GM18873 (cell line): ENCODE measurements at regions not wholly inside any gene's neighbourhood (a gene's known extent, or its start where the extent isn't known, plus 50 kb on each side); places are given as distances from the start of the nearest gene placed in this dataset.
"Not testable (repeated sequence)": the region's sequence is repeated elsewhere in the genome, so short reads cannot be mapped to it uniquely, and the experiment has no call there.

ENCODE experiments used
- ATAC-seq: cut with Tn5 transposase; IDR thresholded peaks from one replicate; pipeline ENCODE4 v1.9.1; 2021; ENCODE audit warnings: mild to moderate bottlenecking, moderate library complexity, moderate number of reproducible peaks; ENCODE audit not compliant: unreplicated experiment, low FRiP score

DNA sequence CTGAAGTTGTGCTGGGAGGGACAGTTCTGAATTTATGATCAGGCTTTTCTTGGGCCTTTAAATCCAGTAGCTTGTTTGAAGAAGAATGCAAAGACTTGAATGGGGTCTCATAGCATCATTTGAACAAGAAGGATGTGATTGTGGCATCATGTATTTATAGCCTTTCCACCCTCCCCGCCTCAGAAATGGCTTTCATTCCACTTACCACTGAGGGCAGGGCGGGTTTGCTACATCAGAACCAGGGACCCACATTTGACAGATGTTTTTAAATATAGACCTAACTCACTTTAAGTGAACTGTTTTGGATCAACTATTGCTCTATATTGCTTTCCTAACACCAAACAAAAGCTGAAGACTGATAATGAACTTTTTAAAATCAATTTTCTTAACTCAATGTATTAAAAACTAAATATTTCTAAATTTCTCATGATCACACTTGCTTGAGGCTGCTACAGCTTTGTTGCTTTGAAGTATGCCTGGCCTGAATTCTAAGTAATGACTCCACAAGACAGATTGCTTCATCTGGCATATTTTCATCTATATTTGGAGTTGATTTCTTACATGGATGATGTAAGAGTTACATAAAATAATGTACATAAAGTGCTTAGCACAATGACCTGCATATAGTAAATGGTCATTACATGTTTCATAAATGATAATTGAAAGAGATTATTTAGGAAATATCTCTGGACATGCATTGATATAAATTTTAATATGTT lies 1552.9 kb upstream of the SLC39A10 start:
- peak; percentile 5 for ATAC-seq

DNA sequence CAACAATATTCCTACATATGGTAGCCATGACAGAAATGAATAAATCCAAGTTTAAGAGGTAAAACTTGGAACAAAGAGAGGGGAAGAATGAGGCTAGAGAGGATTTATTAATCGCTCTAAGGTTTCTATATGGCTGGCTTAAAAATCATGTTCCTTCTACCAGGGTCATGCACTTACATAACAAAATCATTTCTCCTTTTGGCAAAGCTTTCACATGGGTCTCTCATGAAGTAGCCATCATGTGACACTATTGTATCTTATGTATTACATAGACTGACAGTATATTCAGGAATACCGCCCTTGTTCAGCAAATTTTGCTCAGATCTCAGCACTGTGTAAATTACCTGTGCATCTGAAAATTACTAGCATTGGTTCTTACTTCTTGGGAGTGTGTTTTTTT lies 1554.5 kb upstream of the SLC39A10 start:
- no peak for ATAC-seq

DNA sequence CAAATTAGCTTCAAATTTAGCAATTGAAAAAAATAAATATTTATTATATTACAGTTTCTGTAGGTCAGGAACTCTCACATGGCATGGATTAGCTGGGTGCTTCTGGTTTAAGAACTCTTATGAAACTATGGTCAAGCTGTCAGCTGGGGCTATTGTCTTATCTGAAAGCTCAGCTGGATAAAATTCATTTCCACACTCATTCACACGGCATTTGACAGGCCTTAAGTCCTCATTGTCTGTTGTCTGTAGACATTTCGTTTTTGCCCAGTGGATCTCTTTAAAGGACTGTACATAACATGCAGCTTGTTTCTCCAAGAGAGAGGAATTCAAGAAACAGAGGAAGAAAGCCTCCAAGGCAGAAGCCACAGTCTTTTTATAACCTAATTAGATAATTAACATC lies 1556.8 kb upstream of the SLC39A10 start:
- ATAC-seq, result no peak

DNA sequence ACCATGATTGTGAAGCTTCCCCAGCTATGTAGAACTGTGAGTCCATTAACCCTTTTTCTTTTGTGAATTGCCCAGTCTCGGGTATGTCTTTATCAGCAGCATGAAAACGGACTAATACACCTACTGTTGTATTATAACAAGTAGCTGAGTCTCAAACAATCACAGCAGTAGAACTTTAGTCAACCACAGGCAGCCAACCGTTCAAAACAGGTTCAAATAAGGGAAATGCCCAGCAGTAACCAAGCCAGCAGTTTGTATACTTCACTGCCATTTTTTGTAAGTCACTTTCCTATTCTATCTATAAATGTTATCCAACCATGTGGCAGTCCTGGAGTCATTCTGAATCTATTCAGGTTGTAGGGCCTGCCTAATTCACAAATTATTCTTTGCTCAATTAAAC lies 1560.6 kb upstream of the SLC39A10 start:
- ATAC-seq, result no peak

DNA sequence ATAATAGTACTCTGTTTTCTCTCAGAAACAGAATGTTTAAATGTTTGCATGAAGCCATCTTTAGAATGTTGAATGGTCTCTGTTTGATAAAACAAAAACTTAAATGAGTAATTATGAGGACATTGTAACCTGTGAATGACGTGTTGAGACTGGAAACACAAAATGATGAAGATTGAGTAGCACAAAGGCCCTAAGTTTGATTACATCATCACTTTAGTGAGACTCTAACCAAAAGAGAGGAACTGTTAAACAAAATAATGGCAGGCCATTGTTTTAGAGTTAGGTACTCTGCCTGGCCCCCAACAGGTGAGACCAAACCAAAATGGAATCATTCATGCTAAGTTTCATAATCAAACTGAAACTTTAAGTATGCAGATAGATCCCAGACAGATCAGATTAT lies 1561.7 kb upstream of the SLC39A10 start:
- no peak for ATAC-seq

DNA sequence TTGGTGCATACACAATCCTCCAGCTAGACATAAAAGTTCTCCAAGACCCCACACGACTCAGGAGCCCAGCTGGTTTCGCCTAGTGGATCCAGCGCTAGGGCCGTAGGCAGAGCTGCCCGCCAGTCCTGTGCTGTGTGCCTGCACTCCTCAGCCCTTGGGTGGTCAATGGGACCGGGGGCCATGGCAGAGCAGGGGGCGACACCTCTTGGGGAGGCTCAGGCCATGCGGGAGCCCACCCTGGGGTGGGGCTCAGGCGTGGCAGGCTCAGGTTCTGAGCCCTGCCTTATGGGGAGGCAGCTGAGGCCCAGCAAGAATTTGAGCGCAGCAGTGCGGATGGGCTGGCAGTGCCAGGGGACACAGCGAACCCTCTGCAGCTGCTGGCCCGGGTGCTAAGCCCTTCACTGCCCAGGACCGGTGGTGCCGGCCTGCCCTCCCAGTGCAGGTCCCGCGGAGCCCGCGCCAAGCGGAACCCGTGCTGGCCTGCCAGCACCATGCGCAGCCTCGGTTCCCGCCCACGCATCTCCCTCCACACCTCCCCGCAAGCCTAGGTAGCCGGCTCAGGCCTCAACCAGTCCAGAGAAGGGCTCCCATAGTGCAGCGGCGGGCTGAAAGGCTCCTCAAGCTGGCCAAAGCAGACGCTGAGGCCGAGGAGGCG lies 1566.6 kb upstream of the SLC39A10 start:
- ATAC-seq, result no peak

DNA sequence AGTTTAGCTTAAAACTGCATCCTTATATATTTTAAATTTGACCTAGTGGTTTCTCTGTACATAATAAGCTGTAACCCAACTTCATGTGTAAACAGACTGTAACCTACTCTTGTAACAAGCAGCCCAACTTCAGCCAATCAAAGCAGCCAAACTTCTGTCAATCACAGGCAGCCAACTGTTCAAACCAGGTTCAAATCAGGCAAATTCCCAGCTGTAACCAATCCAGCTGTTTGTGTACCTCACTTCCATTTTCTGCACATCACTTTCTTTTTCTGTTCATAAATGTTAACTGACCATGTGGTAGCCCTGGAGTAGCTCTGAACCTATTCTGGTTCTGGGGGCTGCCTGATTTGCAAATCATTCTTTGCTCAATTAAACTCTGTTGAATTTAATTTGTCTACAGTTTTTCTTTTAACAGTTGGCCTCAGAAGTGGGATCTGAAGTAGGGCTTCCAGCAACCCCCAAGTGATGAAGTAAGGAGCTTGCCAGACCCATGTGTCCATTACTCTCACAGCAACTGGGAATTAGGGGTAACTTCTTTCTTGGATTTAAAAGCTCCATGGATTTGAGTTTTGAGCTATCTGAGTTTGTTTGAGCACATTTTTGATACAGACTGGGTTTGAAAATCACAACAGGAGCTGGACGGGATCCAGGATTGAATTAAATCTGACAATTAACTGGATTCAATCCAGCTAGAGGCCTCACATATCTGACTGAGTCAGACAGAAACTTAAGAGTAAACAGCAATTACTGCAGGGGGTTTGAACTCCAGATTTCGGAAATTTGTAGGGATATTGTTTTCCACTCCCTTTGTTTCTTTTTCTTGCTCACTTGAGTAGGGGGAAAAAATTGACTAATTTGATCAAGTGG lies 1569.7 kb upstream of the SLC39A10 start:
- ATAC-seq, result no peak

DNA sequence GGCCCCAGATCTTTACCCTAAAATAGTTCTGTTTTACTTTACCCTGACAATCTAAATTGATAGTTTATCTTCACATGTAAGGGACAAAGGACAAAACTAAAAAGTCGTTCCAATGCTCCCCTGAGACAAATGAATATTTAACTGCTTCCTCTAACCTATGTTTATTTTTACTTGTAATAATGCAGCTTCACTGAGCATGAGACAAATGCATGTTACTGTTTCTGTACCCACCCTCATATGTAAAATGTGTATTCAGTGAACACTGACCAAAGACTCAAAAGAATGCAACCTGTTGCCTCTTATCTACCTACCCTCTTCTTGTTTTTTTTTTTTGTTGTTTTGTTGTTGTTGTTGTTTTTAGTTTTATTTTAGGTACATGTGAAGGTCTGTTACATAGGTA lies 1570.9 kb upstream of the SLC39A10 start:
- ATAC-seq, result no peak

DNA sequence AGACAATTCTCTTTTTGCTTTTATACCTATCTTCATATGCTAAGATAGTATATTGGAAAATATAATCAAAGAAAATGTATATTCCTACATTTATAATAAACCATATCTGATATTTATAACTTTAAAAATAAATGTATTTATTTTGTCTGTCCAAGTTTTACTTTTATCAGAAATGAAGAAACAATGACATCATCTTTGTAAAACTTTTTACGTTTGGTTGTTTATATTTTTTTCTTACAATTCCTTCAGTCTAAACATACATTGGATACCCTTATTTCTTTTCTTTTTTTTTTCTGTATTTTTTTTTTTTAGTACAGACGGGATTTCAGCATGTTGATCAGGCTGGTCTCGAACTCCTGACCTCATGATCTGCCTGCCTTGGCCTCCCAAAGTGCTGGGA lies 1577.0 kb upstream of the SLC39A10 start:
- no peak for ATAC-seq

DNA sequence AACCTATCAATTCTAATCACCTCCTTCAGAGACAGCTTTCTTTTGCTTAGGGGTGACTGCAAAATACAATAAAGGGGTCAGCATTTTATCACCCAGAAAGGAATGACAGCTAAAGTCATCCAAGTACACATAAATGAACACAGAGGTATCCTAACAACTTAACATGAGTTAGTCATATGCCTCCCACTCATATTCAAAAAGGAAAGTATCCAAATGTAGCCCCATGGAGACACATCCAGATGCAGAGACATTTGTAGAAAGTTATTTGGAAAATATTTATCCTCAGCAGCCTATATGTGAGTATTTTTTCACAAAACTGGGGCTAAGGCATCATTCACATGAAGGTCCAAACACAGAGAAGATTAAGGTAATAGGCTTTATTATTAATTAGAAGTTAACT lies 1579.7 kb upstream of the SLC39A10 start:
- no peak for ATAC-seq

DNA sequence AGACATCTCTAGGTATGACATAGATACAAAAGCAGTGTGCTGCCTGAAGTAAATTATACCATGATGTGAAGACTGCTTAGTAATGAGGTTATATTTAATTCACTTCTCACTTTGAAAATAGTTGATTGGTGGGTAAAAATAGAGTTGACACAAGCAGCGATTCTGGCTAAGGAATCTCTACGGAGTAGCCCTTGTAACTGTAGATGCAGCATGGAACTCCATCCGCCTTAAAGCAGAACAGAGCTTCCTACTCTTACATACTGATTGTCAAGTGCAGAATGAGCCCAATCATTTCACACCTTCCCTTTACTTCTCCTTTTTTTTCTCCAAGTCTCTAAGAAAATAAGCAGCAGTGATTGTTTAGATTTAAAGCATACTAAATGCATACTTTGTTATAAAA lies 1594.6 kb upstream of the SLC39A10 start:
- ATAC-seq, result no peak

DNA sequence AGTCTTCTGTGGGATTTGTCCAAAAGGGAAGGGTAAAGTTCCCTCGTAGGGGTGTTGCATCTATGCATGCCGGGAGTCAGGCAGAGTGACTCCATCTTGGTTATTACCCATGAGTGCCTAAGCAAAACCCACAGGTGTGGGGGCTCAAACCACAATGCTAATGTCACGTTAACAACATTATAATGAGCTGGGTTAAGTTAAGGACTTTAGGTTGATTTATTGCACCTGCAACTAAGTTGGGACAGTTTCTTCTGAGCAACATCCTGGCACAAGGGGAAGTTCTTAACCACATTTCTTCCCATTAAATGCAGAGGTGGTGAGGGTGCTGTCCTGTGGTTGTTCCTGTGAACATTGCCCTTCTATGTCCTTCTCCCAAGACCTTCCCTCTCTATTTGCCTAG lies 1596.8 kb upstream of the SLC39A10 start:
- no peak for ATAC-seq

DNA sequence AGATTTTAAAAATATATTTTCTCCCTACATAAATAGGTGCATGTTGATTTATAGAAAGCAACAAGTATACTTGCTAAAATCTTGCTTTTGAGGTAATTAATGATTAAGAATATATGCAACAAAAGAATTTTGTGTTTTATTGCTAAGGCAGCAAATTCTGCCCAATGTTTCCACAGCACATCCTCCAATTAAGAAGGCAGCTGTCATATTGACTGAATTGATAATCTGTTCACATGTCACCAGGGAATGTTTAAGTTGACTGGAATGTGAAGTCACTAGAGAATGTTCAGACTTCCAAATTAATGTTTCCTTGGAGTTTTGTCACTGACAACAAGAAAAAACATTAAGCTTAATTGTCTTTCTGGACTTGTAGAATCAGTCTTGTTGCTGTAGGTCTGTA lies 1602.7 kb upstream of the SLC39A10 start:
- ATAC-seq, result no peak

DNA sequence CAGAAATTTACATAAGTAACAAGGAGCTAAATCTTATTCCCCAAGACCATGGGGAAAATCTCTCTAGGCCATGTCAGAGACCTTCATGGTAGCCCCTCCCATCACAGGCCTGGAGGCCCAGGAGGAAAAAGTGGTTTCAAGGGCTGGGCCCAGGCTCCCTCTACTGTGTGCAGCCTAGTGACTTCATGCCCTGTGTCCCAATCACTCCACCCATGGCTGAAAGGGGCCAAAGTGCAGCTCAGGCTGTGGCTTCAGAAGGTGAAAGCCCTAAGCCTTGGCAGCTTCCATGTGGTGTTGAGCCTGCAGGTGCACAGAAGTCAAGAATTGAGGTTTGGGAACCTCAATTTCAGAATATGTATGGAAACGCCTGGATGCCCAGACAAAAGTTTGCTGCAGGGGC lies 1612.7 kb upstream of the SLC39A10 start:
- no peak for ATAC-seq

DNA sequence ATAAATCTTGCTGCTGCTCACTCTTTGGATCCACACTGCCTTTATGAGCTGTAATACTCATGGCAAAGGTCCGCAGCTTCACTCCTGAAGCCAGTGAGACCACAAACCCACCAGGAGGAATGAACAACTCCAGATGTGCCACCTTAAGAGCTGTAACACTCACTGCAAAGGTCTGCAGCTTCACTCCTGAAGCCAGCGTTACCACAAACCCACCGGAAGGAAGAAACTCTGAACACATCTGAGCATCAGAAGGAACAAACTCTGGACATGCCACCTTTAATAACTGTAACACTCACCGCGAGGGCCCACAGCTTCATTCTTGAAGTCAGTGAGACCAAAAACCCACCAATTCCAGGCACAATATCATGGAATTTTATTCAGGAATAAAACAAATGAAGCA lies 1635.9 kb upstream of the SLC39A10 start:
- ATAC-seq, result not testable (repeated sequence)

DNA sequence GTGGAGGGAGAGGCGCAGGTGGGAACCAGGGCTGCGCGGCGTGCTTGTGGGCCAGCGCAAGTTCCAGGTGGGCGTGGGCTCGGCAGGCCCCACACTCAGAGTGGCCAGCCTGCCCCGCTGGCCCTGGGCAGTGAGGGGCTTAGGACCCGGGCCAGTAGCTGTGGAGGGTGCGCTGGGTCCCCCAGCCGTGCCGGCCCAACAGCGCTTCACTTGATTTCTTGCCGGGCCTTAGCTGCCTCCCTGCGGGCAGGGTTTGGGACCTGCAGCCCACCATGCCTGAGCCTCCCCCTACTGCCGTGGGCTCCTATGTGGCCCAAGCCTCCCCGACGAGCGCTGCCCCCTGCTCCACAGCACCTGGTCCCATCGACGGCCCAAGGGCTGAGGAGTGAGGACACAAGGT lies 1636.9 kb upstream of the SLC39A10 start:
- ATAC-seq, result no peak

DNA sequence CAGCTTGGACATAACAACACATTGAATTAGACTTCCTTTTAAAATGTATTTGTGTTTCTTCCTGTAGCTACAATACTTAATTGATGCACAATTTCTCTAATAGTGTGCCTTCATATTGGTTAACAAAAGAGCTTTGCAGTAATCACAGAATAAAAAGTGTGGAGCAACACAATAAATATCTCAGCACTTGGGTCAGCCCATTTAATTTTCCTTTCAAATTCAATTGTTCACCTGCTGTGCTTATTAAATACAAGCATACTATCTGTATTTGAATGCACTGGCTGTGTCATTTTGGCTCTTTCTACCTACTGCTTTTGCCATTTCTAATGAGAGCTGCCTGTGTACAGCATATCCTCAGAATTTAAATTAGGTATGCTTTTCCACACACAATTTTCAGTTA lies 1641.3 kb upstream of the SLC39A10 start:
- no peak for ATAC-seq

DNA sequence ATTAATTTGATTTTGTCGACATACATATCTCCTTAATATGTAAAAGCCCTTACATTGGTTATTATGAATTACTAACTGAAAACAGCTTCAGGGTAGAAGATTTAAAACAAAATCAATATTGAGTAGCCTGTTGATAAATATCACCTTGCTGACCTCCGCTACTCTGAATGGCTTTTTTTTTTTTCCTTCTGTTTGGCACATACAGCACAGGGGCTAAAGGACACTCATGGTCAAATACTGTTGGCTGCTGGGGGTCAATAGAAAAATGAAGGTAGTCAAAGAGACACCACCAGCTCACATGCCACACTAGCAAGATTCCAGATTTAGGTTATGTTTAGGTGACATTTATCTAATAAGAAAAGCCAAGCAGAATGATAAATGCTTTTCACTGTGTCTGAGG lies 1642.4 kb upstream of the SLC39A10 start:
- no peak for ATAC-seq

DNA sequence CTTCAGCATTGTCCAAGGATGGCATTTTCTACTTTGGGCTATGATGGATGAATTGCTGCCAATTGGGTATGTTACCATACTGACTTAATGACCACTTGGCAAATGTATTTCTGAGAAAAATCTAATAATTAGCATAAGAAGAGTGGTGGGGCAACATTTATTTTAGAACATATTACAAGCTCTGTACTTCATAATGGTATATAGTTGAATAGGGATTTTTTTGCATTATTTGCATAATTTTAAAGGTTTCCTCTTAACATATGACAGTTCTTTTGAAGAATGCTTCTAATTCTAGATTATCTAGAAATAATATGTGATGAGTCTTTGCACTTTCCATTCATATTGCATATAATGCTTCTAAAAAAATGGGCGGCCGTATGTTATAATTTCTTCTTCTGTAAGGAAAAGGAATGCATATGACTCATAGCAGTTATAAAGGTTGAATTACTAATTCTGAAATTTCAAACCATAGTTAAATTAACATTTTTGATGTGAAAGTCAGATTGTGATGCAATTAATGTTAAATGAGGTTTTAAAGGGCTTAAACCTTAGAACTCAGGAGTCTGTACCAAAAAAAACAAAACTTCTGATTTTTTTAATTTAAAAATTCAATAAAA lies 1652.3 kb upstream of the SLC39A10 start:
- ATAC-seq, result no peak

DNA sequence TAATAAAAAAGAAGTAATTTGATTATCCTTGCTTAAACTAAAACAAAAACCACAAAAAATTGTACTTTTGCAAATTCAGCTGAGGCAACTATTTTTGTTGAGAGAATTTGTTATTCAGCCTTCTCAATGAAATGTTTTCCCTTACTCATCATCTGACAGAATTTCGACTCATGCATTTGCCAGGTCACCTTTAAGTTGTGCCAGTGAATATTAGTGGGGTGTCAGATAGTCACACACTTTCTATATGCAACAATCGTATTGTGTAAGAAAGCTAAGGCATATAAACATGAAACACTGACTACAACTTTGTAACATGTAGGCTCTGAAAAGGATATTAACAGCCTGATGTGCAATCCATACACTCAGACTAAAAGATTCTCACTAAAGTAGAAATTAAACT lies 1653.1 kb upstream of the SLC39A10 start:
- ATAC-seq, result no peak
